BJ (cell line): ENCODE measurements at regions not wholly inside any gene's neighbourhood (a gene's known extent, or its start where the extent isn't known, plus 50 kb on each side); places are given as distances from the start of the nearest gene placed in this dataset.

Experiments used
- CTCF ChIA-PET: fragments of 350-600 bp; formaldehyde crosslinking; extraction: SDS; loops from one replicate; lab custom pipeline; 2021; ENCODE audit warnings: antibody characterized with exemption, inconsistent platforms; lab: Yijun Ruan, JAX
- POLR2A ChIA-PET: fragments of 300-600 bp; sonication (Branson Sonifier 250); formaldehyde crosslinking; extraction: SDS; loops from one replicate; lab custom pipeline; 2021; ENCODE audit warnings: antibody characterized with exemption; lab: Charles Lee
- DNase-seq: peaks from one replicate; pipeline ENCODE4 v3.0.0-alpha.2; 2011; ENCODE audit warnings: low read depth
- H3K27me3 ChIP-seq: 2 replicates; pipeline ENCODE4 v1.6.0; 2011; ENCODE audit warnings: low read length; ENCODE audit not compliant: control insufficient read depth, insufficient read depth
- H3K36me3 ChIP-seq: 2 replicates; pipeline ENCODE4 v1.5.1; 2011; ENCODE audit warnings: low read length; ENCODE audit not compliant: control insufficient read depth, insufficient read depth
- H3K4me3 ChIP-seq: 2 replicates; pipeline ENCODE4 v1.5.1; 2011; ENCODE audit warnings: low read depth, mild to moderate bottlenecking, control low read depth, low read length
- CTCF ChIP-seq: IDR thresholded peaks from 2 replicates; pipeline ENCODE4 v1.5.1; 2011; ENCODE audit warnings: low read depth, mild to moderate bottlenecking, control low read depth, inconsistent platforms, low read length, moderate library complexity; ENCODE audit not compliant: insufficient read depth

- Histone ChIP-seq H3K36me3 (no peaks in the 10 kb centered on the region), H3K4me3 (no peak overlapping the region), H3K27me3 (peaks cover 9% of the 10 kb centered on the region)
- CTCF ChIA-PET: no interaction called here
- TF ChIP-seq CTCF: no peak
- POLR2A ChIA-PET: no interaction called here
- no peak for DNase-seq
Measured at GRCh38 chr3:195010551-195011100, 260.3 kb downstream of the XXYLT1 start.

GRCh38 chr3:195011231-195011834 lies 259.6 kb downstream of the XXYLT1 start:
- no peak for TF ChIP-seq CTCF
- H3K27me3 ChIP-seq: peaks cover 9% of the 10 kb centered on the region
- no peak for DNase-seq
- no peaks in the 10 kb centered on the region for H3K36me3 ChIP-seq
- POLR2A ChIA-PET: no interaction called here
- H3K4me3 ChIP-seq: no peak overlapping the region
- CTCF ChIA-PET: no interaction called here

GRCh38 chr3:195012100-195012499 lies 258.9 kb downstream of the XXYLT1 start:
- ChIA-PET POLR2A (no interaction called here), CTCF (interaction anchor here (1.2 kb wide), 1 partner anchor 10 kb away, joined by 3 read pairs; no protein-coding TSS in a partner anchor)
- Histone ChIP-seq H3K4me3 (no peak overlapping the region), H3K36me3 (no peaks in the 10 kb centered on the region), H3K27me3 (peaks cover 9% of the 10 kb centered on the region)
- TF ChIP-seq CTCF: no peak
- DNase-seq: no peak

GRCh38 chr3:195012571-195012970 lies 258.4 kb downstream of the XXYLT1 start:
- no peak for DNase-seq
- ChIA-PET CTCF (interaction anchor here (1.2 kb wide), 1 partner anchor 10 kb away, joined by 3 read pairs; no protein-coding TSS in a partner anchor), POLR2A (no interaction called here)
- no peak for TF ChIP-seq CTCF
- H3K36me3 ChIP-seq: no peaks in the 10 kb centered on the region
- H3K4me3 ChIP-seq: no peak overlapping the region
- H3K27me3 ChIP-seq: peaks cover 9% of the 10 kb centered on the region

GRCh38 chr3:195013411-195014361 lies 257.3 kb downstream of the XXYLT1 start:
- Histone ChIP-seq H3K4me3 (no peak overlapping the region), H3K36me3 (no peaks in the 10 kb centered on the region), H3K27me3 (peaks cover 6% of the 10 kb centered on the region)
- TF ChIP-seq CTCF: no peak
- ChIA-PET CTCF (interaction anchor here (0.6 to 1.8 kb wide), 3 partner anchors 12 to 261 kb away, joined by 3 read pairs; partner anchors contain the start of gene XXYLT1), POLR2A (no interaction called here)
- DNase-seq: no peak
